Activated CD4-positive, alpha-beta memory T cell treated with anti-CD3 and anti-CD28 coated beads, Interleukin-2, amount 10 ng/mL, durations not matched to agents 7 days and 5 days (primary cell): ENCODE measurements at regions not wholly inside any gene's neighbourhood (a gene's known extent, or its start where the extent isn't known, plus 50 kb on each side); places are given as distances from the start of the nearest gene placed in this dataset.

Source experiments
- CTCF ChIA-PET: fragments of 350-600 bp; sonication (Branson Sonifier 250); formaldehyde crosslinking; loops from one replicate; lab custom pipeline; 2021; ENCODE audit warnings: antibody characterized with exemption, inconsistent platforms; lab: Charles Lee
- POLR2A ChIA-PET: fragments of 350-600 bp; sonication (Branson Sonifier 250); formaldehyde crosslinking; loops from one replicate; lab custom pipeline; 2021; ENCODE audit warnings: antibody characterized with exemption; lab: Charles Lee
- DNase-seq: peaks from one replicate; pipeline ENCODE4 v3.0.0-alpha.2; 2020
- H3K27ac Mint-ChIP-seq: one replicate; pipeline ENCODE4 v1.8.0; 2021; ENCODE audit warnings: mild to moderate bottlenecking, mixed read lengths
- H3K27me3 Mint-ChIP-seq: one replicate; pipeline ENCODE4 v1.8.0; 2021; ENCODE audit warnings: mixed read lengths
- H3K36me3 Mint-ChIP-seq: one replicate; pipeline ENCODE4 v1.8.0; 2021; ENCODE audit warnings: low read depth, mixed read lengths
- H3K4me1 Mint-ChIP-seq: one replicate; pipeline ENCODE4 v1.8.0; 2021; ENCODE audit warnings: mixed read lengths
- H3K4me3 Mint-ChIP-seq: one replicate; pipeline ENCODE4 v1.8.0; 2021; ENCODE audit warnings: mild to moderate bottlenecking, mixed read lengths
- H3K9me3 Mint-ChIP-seq: one replicate; pipeline ENCODE4 v1.8.0; 2021; ENCODE audit warnings: mixed read lengths

DNA sequence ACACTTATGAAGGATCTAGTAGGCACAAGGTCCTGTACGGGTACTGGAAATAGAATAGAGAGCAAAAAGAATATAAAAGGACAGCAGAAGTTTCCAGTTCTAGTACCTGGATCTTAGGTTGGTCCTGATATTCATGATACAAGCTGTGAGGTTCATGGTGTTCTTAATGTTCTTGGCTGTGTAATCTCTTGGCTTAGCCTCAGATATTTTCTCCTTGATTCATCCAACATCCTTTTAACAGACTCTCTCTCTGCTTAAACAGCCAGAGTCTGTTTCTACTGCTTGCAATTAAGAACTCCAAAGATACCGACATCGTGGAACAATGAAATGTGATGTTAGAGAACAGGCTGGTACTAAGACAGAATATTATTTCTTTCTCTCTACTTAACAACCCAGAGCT lies 49.9 kb downstream of the CNTN3 start:
- Mint-ChIP-seq H3K4me3 (no peak overlapping the region), H3K27ac (no peak overlapping the region), H3K9me3 (peaks cover 26% of the 10 kb centered on the region), H3K4me1 (no peaks in the 10 kb centered on the region), H3K27me3 (no peaks in the 10 kb centered on the region), H3K36me3 (no peaks in the 10 kb centered on the region)
- no peak for DNase-seq
- CTCF ChIA-PET = no interaction called here
- POLR2A ChIA-PET = no interaction called here

DNA sequence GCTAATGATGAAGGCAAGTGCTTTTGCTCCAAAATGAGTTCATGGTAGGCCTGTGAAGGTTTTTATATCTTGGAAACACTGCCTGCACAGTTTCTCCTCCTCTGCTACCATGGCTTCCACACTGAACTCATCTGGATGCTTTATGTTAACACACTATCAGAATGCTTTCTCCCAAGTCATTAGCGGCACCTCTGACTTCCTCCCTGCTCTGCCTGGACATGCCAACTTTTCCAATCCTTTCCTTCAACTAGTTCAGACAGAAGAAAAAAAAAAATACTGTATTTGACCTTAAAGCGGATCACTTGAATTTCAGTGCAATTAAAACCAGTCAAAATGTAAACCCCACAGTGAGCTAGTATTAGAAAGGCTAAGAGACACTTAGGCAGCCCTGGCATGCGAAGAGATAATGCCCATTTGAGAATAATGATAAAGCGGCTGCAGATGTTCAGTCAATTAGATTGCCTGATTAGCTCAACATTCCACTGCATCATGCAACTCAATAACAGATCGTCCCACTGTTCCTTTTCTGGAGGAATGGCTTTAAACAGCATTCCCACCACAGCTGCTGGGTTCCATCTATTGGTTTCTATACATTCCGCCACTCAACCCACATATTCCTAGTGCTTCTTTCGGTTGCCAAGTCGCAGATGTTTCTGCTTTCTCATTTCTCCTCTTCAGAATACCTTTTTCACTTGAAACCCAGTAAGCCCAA lies 51.7 kb downstream of the CNTN3 start:
- Mint-ChIP-seq H3K4me1 (no peaks in the 10 kb centered on the region), H3K27ac (no peak overlapping the region), H3K36me3 (no peaks in the 10 kb centered on the region), H3K4me3 (no peak overlapping the region), H3K9me3 (peaks cover 21% of the 10 kb centered on the region), H3K27me3 (no peaks in the 10 kb centered on the region)
- POLR2A ChIA-PET = no interaction called here
- no peak for DNase-seq
- CTCF ChIA-PET = no interaction called here

- peaks cover 16% of the 10 kb centered on the region for H3K9me3 Mint-ChIP-seq
- CTCF ChIA-PET = no interaction called here
- no peaks in the 10 kb centered on the region for H3K36me3 Mint-ChIP-seq
- H3K27me3 Mint-ChIP-seq = no peaks in the 10 kb centered on the region
- POLR2A ChIA-PET = no interaction called here
- no peak for DNase-seq
- H3K4me1 Mint-ChIP-seq = no peaks in the 10 kb centered on the region
- no peak overlapping the region for H3K27ac Mint-ChIP-seq
- H3K4me3 Mint-ChIP-seq = no peak overlapping the region
Measured at GRCh38 chr3:74561881-74562280, 52.6 kb downstream of the CNTN3 start.

GRCh38 chr3:74559261-74559660 lies 55.2 kb downstream of the CNTN3 start:
- Mint-ChIP-seq H3K27ac (no peak overlapping the region), H3K27me3 (no peaks in the 10 kb centered on the region), H3K36me3 (no peaks in the 10 kb centered on the region), H3K4me3 (no peak overlapping the region), H3K9me3 (peaks cover 13% of the 10 kb centered on the region), H3K4me1 (no peaks in the 10 kb centered on the region)
- ChIA-PET CTCF (no interaction called here), POLR2A (no interaction called here)
- no peak for DNase-seq

- Mint-ChIP-seq H3K36me3 (no peaks in the 10 kb centered on the region), H3K4me3 (no peak overlapping the region), H3K27me3 (no peaks in the 10 kb centered on the region), H3K4me1 (no peaks in the 10 kb centered on the region), H3K9me3 (peaks cover 21% of the 10 kb centered on the region), H3K27ac (no peak overlapping the region)
- no peak for DNase-seq
- POLR2A ChIA-PET = no interaction called here
- CTCF ChIA-PET = no interaction called here
Measured at GRCh38 chr3:74550686-74551085, 63.8 kb downstream of the CNTN3 start.

DNA sequence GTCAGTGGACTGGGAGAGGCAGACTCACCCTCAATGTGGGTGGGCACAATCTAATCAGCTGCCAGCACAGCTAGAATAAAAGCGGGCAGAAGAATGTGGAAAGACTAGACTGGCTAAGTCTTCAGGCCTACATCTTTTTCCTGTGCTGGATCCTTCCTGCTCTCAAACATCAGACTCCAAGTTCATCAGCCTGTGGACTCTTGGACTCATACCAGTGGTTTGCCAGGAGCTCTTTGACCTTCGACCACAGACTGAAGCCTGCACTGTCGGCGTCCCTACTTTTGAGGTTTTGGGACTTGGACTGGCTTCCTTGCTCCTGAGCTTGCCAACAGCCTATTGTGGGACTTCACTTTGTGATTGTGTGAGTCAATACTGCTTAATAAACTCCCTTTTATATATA lies 68.0 kb downstream of the CNTN3 start:
- peaks cover 11% of the 10 kb centered on the region for H3K9me3 Mint-ChIP-seq
- POLR2A ChIA-PET = no interaction called here

DNA sequence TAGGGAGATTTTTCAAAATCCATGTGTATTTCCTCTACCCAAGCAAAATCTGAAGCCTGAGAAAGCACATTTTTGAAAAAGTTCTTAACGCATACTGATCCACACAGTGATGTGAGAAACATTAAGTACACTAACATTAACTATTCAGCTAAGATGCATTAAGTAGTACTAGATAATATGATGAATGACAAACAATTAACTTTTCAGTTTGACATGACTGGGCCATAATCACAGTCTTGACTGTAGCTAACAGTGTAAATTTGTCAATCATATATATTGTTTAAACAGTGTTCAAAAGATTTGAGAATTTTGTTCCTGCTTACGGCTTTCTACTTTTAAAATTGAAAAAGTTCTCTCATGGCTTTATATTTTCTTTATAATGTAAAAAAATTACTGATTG lies 72.0 kb downstream of the CNTN3 start:
- no peak overlapping the region for H3K4me3 Mint-ChIP-seq
- no peak overlapping the region for H3K27ac Mint-ChIP-seq
- no peaks in the 10 kb centered on the region for H3K4me1 Mint-ChIP-seq
- no peaks in the 10 kb centered on the region for H3K27me3 Mint-ChIP-seq
- ChIA-PET POLR2A (no interaction called here), CTCF (no interaction called here)
- no peaks in the 10 kb centered on the region for H3K36me3 Mint-ChIP-seq
- no peak for DNase-seq
- peaks cover 8% of the 10 kb centered on the region for H3K9me3 Mint-ChIP-seq

More for the DNA sequence above, 68.0 kb downstream of the CNTN3 start:
- no peak for DNase-seq
- CTCF ChIA-PET = no interaction called here
- H3K27me3 Mint-ChIP-seq = no peaks in the 10 kb centered on the region
- H3K4me1 Mint-ChIP-seq = no peaks in the 10 kb centered on the region
- H3K4me3 Mint-ChIP-seq = no peak overlapping the region
- H3K27ac Mint-ChIP-seq = no peak overlapping the region
- H3K36me3 Mint-ChIP-seq = no peaks in the 10 kb centered on the region

GRCh38 chr3:74539876-74540275 lies 74.6 kb downstream of the CNTN3 start:
- CTCF ChIA-PET = no interaction called here
- H3K4me1 Mint-ChIP-seq = no peaks in the 10 kb centered on the region
- peaks cover 15% of the 10 kb centered on the region for H3K9me3 Mint-ChIP-seq
- POLR2A ChIA-PET = no interaction called here
- H3K36me3 Mint-ChIP-seq = no peaks in the 10 kb centered on the region
- H3K4me3 Mint-ChIP-seq = no peak overlapping the region
- H3K27me3 Mint-ChIP-seq = no peaks in the 10 kb centered on the region
- no peak for DNase-seq
- no peak overlapping the region for H3K27ac Mint-ChIP-seq

- Mint-ChIP-seq H3K9me3 (peaks cover 12% of the 10 kb centered on the region), H3K27ac (no peak overlapping the region), H3K36me3 (no peaks in the 10 kb centered on the region), H3K4me1 (no peaks in the 10 kb centered on the region), H3K27me3 (no peaks in the 10 kb centered on the region), H3K4me3 (no peak overlapping the region)
- ChIA-PET POLR2A (no interaction called here), CTCF (no interaction called here)
- DNase-seq = no peak
Measured at GRCh38 chr3:74538669-74539068, 75.8 kb downstream of the CNTN3 start.

DNA sequence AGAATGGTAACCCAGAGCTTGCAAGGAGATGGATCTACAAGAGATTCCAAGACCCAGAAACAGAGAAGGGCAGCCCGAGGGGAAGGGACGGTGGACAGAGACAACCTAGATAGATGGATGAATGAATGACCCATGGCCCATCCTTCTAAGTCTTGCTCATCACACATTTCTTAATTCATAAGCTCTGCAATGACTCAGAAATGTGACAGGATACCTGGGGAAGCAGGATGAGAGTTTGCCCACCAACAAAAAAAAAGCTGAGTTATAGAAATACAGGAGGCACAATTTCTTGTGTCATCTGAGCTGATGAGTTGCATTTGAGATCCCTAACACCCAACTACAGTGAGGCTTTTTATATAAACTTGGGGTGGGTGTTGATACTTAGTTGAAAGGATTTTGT lies 76.6 kb downstream of the CNTN3 start:
- CTCF ChIA-PET = no interaction called here
- Mint-ChIP-seq H3K4me1 (no peaks in the 10 kb centered on the region), H3K27me3 (no peaks in the 10 kb centered on the region)

GRCh38 chr3:74537164-74537563 lies 77.3 kb downstream of the CNTN3 start:
- Mint-ChIP-seq H3K27me3 (no peaks in the 10 kb centered on the region), H3K9me3 (peaks cover 12% of the 10 kb centered on the region)
- POLR2A ChIA-PET = no interaction called here

More for the DNA sequence above, 76.6 kb downstream of the CNTN3 start:
- no peak overlapping the region for H3K4me3 Mint-ChIP-seq
- peaks cover 12% of the 10 kb centered on the region for H3K9me3 Mint-ChIP-seq
- H3K27ac Mint-ChIP-seq = no peak overlapping the region
- no peak for DNase-seq
- POLR2A ChIA-PET = no interaction called here
- H3K36me3 Mint-ChIP-seq = no peaks in the 10 kb centered on the region

GRCh38 chr3:74535281-74535680 lies 79.2 kb downstream of the CNTN3 start:
- POLR2A ChIA-PET = no interaction called here
- Mint-ChIP-seq H3K27ac (no peak overlapping the region), H3K9me3 (peaks cover 19% of the 10 kb centered on the region), H3K36me3 (no peaks in the 10 kb centered on the region), H3K4me1 (no peaks in the 10 kb centered on the region), H3K4me3 (no peak overlapping the region), H3K27me3 (no peaks in the 10 kb centered on the region)
- no peak for DNase-seq
- CTCF ChIA-PET = no interaction called here

More at GRCh38 chr3:74537164-74537563, 77.3 kb downstream of the CNTN3 start:
- DNase-seq = no peak
- H3K27ac Mint-ChIP-seq = no peak overlapping the region
- H3K4me3 Mint-ChIP-seq = no peak overlapping the region
- no peaks in the 10 kb centered on the region for H3K36me3 Mint-ChIP-seq
- CTCF ChIA-PET = no interaction called here
- H3K4me1 Mint-ChIP-seq = no peaks in the 10 kb centered on the region

- Mint-ChIP-seq H3K27me3 (no peaks in the 10 kb centered on the region), H3K4me1 (no peaks in the 10 kb centered on the region), H3K27ac (no peak overlapping the region), H3K9me3 (peaks cover 19% of the 10 kb centered on the region), H3K36me3 (no peaks in the 10 kb centered on the region), H3K4me3 (no peak overlapping the region)
- CTCF ChIA-PET = no interaction called here
- POLR2A ChIA-PET = no interaction called here
- DNase-seq = no peak
Measured at GRCh38 chr3:74534611-74535010, 79.8 kb downstream of the CNTN3 start.

GRCh38 chr3:74532446-74532845 lies 82.0 kb downstream of the CNTN3 start:
- ChIA-PET CTCF (no interaction called here), POLR2A (no interaction called here)
- no peaks in the 10 kb centered on the region for H3K36me3 Mint-ChIP-seq
- H3K4me3 Mint-ChIP-seq = no peak overlapping the region
- H3K4me1 Mint-ChIP-seq = no peaks in the 10 kb centered on the region
- no peak overlapping the region for H3K27ac Mint-ChIP-seq
- no peak for DNase-seq
- H3K9me3 Mint-ChIP-seq = peaks cover 16% of the 10 kb centered on the region
- no peaks in the 10 kb centered on the region for H3K27me3 Mint-ChIP-seq
